Activated CD8-positive, alpha-beta memory T cell treated with anti-CD3 and anti-CD28 coated beads for 36 hours (primary cell): ENCODE measurements at regions not wholly inside any gene's neighbourhood (a gene's known extent, or its start where the extent isn't known, plus 50 kb on each side); places are given as distances from the start of the nearest gene placed in this dataset.

Experiments used
- CTCF ChIA-PET: fragments of 350-600 bp; sonication (Branson Sonifier 250); formaldehyde crosslinking; loops from one replicate; lab custom pipeline; 2021; ENCODE audit warnings: antibody characterized with exemption; lab: Charles Lee
- POLR2A ChIA-PET: fragments of 350-600 bp; sonication (Branson Sonifier 250); formaldehyde crosslinking; loops from one replicate; lab custom pipeline; 2021; ENCODE audit warnings: antibody characterized with exemption; lab: Charles Lee

DNA sequence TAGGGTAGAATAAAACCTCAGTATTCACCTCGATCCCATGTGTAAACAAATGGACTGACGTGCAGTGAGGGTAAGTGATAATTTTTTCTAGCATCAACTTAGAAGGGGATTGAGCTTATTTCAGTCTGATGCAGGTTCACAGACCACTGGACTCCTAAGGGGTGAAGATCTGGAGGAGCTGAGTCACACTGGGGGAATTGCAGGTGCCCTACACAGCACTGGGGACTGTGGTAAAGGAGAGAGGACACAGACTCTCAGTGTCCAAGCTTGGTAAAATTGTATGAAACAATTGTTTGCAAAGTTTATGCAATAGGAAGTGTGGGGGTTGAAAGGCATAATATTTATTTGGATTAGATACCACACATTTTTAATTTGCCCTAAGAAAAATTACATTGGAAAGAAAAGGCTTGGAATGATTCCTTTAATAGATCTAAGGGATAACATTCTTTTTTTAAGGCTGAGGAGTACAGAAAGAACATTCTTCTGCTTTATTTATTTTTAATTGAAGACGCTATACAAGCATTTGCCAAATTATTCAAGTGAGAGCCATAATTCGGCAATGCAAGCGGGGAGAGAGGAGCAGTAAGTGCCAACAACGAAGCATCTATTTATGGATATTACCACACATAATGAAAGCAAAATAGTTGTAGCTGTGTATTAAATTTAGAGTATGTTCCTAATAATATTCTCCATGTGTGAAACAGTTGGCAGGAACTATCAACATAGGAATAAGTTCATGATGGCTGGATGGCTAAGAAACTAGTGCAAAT lies 766.9 kb upstream of the ADAMTS16 start:
- ChIA-PET CTCF (no interaction called here), POLR2A (no interaction called here)

DNA sequence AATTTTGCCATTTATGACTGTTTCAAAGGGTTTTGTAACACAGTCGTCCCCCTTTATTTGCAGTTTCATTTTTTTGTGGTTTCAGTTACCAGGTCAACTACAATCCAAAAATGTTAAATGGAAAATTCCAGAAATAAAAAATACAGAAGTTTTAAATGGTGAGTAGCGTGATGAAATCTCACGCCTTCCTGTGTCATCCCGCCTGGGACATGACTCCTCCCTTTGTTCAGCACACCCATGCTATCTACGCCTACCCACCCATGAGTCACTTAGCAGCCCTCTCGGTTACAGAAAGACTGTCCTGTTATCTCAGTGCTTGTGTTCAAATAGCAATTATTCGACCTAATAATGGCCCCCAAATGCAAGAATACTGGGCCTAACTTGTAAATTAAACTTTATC lies 765.3 kb upstream of the ADAMTS16 start:
- CTCF ChIA-PET: no interaction called here

DNA sequence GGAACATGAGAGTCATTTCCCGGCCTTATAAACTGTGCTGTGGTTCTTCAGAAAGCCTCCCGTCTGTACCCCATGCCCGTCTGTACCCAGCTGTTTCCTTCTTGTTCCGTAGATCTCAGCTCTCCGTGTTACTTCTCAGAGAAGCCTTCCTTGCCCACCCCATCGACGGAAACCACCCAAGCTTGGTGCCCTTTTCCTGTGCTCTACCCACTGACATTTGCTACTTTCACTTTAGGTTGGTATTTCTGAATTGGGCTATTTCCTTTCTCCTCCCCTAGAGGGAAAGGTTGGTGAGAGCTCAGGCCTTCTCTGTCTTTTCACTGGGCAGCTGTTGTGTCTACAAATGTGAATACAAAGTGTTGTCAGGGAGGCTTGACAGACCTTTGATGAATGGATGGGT lies 764.5 kb upstream of the ADAMTS16 start:
- ChIA-PET CTCF (no interaction called here), POLR2A (no interaction called here)

More for the DNA sequence above, 765.3 kb upstream of the ADAMTS16 start:
- POLR2A ChIA-PET: no interaction called here

DNA sequence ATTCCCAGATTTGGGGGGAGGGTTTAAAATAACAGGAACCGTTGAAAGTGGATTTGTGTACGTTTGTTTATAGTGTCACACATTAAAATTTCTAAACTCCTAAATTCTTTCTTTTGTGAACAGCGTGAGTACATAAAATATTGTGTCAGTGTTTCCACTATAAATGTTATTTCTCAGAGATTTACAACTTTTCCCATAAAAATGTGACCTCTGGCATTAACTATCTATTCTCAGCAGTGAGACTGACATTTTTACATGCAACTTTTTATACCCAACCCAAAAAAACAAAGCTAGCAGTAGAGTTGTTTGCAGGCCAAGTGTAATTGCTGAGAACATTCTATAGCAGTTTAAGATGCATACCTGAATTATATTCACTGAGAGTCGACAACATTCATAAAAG lies 757.0 kb upstream of the ADAMTS16 start:
- CTCF ChIA-PET: no interaction called here

DNA sequence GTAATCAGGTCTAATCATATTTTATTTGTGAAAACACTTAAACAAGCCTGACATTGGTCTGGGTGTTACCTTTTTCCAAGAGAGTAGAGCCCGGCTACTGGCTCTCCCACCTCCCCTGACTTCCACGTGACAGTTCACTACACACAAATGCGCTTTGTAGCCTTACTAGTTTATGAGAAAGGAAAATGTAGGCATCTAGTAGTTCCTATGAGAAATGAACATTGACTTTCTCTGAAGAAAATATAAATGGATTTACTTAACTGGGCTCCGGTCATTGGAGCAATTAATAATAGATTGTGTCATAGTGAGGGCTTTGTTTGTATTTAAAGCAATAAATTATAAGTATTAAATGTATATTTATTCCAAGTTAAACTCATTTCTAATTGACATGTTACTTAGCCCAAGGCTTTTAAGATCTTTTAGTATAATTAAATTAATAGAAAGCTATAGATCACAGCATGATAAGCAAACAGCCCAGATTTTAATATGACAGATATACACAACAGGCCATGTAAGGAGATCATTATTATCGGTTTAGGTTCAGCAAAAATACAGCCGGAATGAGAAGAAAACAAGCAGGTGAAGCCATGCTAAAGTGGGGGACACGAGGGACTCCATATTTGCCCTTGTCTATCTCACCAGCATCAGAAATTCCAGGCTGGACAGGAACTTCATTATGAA lies 756.5 kb upstream of the ADAMTS16 start:
- POLR2A ChIA-PET: no interaction called here
- CTCF ChIA-PET: no interaction called here

More for the DNA sequence above, 757.0 kb upstream of the ADAMTS16 start:
- POLR2A ChIA-PET: no interaction called here

DNA sequence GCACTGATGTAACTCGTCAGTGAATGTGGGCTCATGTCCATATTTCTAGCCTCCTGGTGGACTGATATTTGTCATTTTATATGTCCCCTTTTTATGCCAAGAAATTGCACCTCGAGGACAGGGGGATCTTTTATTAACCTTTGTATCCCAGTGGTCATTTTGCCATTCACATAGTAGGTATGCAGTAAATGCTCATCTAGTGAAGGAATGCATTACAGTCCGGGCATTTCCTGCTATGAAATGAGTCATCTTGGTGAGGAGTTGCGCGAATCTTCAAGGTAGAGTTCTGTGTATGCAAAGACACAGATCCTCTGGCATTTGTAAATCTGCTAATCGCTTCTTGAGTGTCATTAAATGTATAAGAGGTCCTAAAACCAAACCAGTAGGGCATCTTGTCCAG lies 755.5 kb upstream of the ADAMTS16 start:
- CTCF ChIA-PET: no interaction called here
- POLR2A ChIA-PET: no interaction called here

DNA sequence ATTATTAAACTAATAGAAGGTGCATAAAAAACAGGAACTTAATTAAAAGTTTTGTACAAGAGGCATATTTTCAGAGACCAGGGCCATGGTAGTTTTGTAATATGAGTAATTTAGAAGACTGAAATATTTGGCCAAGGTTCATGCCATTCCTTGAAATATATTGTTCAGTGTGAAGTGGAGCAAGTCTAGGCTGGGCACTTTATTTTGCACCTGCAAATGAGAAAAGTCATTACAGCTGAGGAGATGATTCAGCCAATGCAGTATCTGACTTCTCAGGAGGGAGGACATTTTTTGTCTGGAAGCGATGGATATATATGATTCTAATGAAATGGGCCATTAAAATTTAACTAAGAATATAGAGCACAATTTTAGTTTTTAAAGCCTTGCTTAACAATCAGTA lies 754.0 kb upstream of the ADAMTS16 start:
- ChIA-PET POLR2A (no interaction called here), CTCF (no interaction called here)

DNA sequence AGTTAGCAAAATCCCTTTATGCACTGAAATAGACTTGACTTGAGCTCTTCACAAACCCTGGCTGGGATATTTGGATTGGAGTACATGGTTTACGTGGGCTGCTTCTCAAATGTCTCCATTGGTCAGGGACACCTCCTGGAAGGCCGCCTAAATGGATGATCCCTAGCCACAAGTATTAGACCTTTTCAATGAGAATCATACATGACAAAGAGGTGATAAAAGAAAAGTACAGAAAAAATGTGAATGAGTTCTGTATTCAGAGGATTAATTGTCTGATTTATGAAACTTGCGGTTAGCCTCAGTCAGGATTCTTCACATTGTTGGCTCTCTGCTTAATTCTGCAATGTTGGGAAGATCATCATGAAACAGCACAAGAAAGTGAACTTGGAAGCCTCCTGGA lies 752.8 kb upstream of the ADAMTS16 start:
- ChIA-PET CTCF (no interaction called here), POLR2A (no interaction called here)

DNA sequence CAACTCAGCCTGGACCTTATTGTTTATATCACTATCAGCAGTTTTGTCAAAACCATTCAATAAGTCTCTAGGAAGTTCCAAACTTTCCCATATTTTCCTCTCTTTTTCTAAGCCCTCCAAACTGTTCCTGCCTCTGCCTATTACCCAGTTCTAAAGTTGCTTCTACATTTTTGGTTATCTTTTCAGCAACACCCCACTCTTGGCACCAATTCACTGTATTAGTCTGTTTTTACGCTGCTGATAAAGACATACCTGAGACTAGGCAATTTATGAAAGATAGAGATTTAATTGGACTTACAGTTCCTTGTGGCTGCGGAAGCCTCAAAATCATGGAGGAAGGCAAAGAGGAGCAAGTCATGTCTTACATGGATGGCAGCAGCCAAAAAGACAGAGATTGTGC lies 744.4 kb upstream of the ADAMTS16 start:
- ChIA-PET CTCF (no interaction called here), POLR2A (no interaction called here)

DNA sequence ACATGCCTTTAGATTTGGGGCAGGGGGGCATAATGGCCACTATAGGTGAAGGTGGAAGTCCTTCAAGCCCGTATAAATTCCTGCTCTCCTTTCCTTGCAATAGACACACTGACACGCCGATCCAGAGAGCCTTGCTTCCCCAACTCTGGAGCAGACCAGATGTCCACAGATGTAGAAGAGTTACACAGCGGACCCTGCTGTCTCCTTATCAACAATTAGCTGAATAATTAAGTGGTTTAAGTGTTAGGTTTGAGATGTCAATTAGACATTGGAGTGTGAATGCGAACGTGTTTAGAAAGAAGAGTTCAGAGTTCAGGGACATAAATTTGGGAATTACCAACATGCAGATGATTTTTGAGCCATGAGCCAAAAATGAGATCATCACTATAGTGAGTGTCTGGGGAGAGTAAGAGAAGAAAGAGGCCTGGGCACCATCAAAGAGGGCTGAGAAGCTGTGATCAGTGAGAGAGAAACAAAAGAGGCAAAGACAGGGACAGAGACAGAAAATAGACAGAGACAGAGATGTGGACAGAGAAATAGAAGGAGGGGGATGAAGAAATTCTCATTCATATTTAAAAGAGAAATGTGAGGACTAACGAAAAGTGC lies 734.4 kb upstream of the ADAMTS16 start:
- ChIA-PET POLR2A (no interaction called here), CTCF (no interaction called here)

DNA sequence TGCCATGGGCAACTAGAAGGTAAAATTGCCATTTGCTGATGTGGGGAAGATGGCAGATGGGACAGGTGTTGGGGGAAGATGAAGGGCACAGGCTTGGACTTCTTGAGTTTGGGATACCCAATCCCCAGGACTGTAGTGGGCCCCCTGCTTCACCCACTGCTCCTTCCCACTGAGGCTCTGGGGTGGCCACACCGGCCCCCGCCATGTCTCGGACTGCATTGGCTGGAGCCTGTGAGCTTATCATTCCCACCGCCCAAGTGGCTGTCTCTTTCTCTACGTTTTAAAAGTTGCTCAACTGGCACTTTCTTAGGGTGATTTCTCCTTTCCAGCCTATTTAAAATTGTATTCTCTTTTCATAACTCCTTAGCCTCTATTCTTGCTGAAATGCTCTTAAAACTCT lies 730.0 kb upstream of the ADAMTS16 start:
- ChIA-PET CTCF (no interaction called here), POLR2A (no interaction called here)

DNA sequence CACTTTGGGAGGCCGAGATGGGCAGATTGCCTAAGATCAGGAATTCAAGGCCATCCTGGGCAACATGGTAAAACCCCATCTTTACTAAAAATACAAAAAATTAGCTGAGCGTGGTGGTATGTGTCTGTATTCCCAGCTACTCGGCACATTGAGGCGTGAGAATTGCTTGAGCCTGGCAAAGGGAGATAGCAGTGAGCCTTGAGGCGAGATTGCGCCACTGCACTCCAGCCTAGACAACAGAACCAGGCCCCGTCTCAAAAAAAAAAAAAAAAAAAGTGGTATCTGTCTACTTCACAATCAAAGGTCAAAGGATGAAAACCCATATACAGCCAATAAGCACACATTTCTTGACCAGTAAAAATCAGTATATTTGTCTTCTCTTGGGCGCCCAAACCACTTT lies 728.5 kb upstream of the ADAMTS16 start:
- POLR2A ChIA-PET: no interaction called here
- CTCF ChIA-PET: no interaction called here

DNA sequence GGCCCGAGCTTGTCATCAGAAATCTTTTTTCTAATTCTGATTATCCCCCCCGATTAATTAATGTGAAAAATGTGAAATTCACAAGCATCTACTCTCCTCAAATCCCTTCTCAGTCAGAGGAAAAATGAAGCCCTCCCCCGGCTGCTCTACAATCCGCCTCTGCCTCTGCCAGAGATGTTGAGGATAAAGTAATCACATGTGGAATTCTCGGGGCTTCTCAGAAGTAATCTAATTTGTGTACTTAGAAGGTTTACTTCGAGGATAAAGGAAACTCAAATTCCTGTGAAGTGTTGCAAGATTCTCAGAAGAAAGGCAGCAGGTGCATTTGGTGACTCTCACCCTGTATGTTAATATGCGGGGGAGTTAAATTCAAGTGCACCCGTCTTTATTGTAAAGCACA lies 726.1 kb upstream of the ADAMTS16 start:
- POLR2A ChIA-PET: no interaction called here
- CTCF ChIA-PET: no interaction called here

DNA sequence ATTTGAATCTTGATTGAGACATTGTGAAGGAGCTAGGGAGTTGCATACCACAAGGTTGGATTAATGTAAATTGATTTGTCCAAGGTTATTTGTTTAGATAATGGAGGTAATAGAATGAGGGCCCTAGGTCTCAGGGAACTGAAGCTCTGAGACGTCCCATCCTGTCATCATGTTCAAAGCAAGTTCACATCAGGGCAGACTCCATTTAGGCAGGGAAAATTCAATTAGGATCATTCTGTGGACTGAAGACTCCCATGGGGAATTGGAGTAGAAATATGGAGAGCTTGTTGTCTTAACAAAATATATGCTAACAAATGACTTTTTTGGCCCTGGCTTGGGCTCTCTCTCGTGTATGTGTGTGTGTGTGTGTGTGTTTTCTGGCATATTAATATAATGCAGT lies 722.0 kb upstream of the ADAMTS16 start:
- ChIA-PET POLR2A (no interaction called here), CTCF (no interaction called here)

DNA sequence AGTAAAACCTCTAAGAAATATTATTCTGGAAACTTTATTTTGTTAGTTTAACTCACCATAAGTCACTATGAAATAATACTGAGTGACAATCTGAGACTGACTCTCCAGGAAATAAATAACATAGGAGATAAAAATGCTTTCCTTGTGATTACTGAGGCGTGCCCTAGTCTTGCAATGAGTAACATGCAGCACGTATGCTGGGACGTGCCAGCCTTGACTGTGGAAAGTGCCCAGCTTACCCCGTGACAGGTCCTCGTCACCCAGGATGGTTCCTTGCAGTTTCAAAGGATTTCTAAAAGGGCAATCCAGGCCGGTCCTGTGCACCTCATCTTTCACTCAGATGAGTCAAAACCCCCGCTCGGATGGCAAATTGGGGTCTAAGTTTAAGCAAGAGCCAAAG lies 720.8 kb upstream of the ADAMTS16 start:
- ChIA-PET CTCF (no interaction called here), POLR2A (no interaction called here)

DNA sequence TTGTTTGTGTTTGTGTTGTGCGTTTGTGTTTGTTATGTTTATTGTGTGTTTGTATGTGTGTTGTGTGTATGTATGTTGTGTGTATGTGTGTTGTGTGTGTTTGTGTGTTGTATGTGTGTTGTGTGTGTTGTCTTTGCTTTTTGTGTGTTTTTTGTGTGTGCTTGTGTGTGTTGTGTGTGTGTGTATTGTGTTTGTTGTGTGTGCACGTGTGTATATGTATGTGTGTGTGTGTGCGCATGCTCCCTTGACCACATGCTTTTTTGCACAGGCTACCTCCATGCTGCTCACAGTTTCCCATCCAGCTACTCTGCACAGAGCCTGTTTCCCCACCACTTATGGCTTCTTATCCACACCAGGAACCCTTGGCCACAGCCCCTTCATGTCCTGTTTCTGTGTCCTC lies 720.0 kb upstream of the ADAMTS16 start:
- POLR2A ChIA-PET: no interaction called here
- CTCF ChIA-PET: no interaction called here

DNA sequence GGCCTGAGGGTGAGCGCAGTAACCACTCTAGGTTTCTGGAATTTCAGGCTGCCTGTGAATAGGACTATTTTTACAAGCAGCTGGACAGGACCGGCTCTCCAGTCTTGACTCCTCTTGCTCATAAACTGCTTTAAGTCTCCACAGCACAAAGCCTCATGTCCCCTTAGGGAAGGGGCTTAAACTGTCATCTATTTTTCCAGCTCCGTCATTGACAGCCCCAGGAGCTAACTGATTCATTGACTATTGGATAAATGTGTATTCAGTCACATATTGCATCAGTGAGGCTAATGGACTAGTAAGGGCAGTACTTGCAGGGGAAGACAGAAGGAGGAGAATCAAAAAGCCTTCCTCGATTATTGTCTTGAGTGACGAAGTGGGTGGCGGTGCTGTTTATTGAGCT lies 719.4 kb upstream of the ADAMTS16 start:
- POLR2A ChIA-PET: no interaction called here
- CTCF ChIA-PET: no interaction called here

DNA sequence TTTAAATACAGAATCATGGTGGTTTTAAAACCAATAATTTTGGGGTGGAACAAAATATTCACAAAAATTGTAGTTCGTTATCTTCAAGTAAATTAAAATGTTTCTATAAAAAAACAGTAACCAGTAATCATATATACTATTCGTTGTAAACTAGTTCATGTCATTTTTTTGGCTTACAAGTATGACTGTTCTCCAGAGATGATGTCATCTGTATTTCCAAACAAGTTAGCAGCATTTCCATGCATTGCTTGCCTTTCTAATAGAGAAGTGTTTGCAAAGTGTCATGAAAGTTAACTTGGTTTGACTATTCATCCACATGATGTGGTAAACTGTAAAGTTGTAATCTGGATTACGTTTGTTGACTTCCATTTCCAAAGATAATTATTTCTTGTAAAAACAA lies 717.9 kb upstream of the ADAMTS16 start:
- POLR2A ChIA-PET: no interaction called here
- CTCF ChIA-PET: no interaction called here

DNA sequence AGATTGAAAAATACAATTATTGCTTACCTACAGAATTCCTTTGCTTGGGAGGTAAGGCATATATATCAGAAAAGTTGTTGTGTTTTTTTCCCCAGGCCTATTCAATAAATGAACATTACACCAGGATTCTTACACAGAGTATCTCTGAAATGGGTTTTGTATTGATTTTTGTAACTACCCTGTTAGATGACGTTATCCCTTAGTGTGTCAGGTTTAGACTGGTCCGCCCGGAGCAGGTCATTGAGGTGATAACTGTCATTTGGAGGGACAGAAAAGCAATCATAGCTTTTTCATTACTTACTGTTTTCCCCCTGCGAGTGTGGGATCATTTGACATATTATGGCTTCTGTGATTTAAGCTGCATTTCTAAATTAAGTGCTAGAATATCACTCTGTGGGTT lies 715.2 kb upstream of the ADAMTS16 start:
- ChIA-PET POLR2A (no interaction called here), CTCF (no interaction called here)

DNA sequence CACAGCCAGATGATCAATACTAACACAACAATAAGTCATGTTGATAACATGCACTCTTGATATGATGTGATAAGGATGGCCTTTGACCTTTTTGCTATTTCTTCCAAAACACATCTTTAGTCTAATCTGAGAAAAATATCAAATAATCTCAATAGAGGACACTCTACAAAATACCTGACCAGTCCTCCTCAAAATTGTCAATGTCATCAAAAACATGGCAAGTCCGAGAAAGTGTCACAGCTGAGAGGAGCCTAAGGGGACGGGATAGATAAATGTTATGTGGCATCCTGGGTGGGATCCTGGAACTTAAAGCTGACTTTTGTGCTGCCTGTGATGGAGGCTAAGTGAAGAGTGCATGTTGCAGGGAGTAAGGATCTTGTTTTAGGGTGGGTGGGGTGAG lies 699.6 kb upstream of the ADAMTS16 start:
- POLR2A ChIA-PET: no interaction called here
- CTCF ChIA-PET: no interaction called here

DNA sequence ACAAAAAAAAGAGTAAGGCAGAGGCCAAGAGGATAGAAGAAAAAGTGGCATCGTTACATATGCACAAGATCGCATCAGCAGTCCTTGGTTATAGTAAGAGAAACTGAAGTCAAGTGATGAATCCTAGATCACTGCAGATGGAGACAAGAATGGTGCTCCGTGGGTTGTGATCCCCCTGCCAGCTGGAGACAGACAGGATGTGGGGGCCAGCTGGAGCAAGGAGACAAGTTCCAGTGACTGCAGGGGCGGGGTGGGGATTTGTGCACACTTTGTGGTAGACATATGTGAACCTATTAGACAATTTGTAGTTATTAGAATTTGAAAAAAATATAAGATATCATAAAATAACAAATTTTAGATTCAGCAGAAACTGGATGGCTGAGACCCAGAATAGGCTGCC lies 697.9 kb upstream of the ADAMTS16 start:
- CTCF ChIA-PET: no interaction called here
- POLR2A ChIA-PET: no interaction called here
